ENCODE measurements at regions not wholly inside any gene's neighbourhood (a gene's known extent, or its start where the extent isn't known, plus 50 kb on each side); places are given as distances from the start of the nearest gene placed in this dataset.

GRCh38 chr4:38278255-38278654, 318.1 kb downstream of the PTTG2 start:
- no peak for DNase-seq
- Histone ChIP-seq H3K27me3 (no peaks in the 10 kb centered on the region), H3K4me1 (no peaks in the 10 kb centered on the region), H3K36me3 (no peaks in the 10 kb centered on the region), H3K4me3 (ENCODE audit: low read depth, low read length) (no peak overlapping the region), H3K9me3 (no peaks in the 10 kb centered on the region)
- TF ChIP-seq CTCF (IDR thresholded peaks at IDR 0.05; ENCODE audit: low read depth, low read length), result no peak

- DNase-seq, result no peak
- TF ChIP-seq CTCF (IDR thresholded peaks at IDR 0.05; ENCODE audit: low read depth, low read length), result no peak
- H3K4me1 ChIP-seq, result no peaks in the 10 kb centered on the region
- H3K4me3 ChIP-seq (ENCODE audit: low read depth, low read length), result no peak overlapping the region
- H3K27me3 ChIP-seq, result no peaks in the 10 kb centered on the region
- no peaks in the 10 kb centered on the region for H3K36me3 ChIP-seq
- no peaks in the 10 kb centered on the region for H3K9me3 ChIP-seq
Measured at GRCh38 chr4:38279077-38279476, 318.9 kb downstream of the PTTG2 start.

GRCh38 chr4:38279650-38280322, 319.6 kb downstream of the PTTG2 start:
- no peak overlapping the region for H3K4me3 ChIP-seq (ENCODE audit: low read depth, low read length)
- H3K4me1 ChIP-seq, result no peaks in the 10 kb centered on the region
- H3K9me3 ChIP-seq, result no peaks in the 10 kb centered on the region
- H3K27me3 ChIP-seq, result no peaks in the 10 kb centered on the region
- no peaks in the 10 kb centered on the region for H3K36me3 ChIP-seq
- no peak for TF ChIP-seq CTCF (IDR thresholded peaks at IDR 0.05; ENCODE audit: low read depth, low read length)
- no peak for DNase-seq

- Histone ChIP-seq H3K27me3 (no peaks in the 10 kb centered on the region), H3K9me3 (no peaks in the 10 kb centered on the region), H3K4me3 (ENCODE audit: low read depth, low read length) (no peak overlapping the region), H3K36me3 (no peaks in the 10 kb centered on the region), H3K4me1 (no peaks in the 10 kb centered on the region)
- DNase-seq, result no peak
- TF ChIP-seq CTCF (IDR thresholded peaks at IDR 0.05; ENCODE audit: low read depth, low read length), result no peak
Measured at GRCh38 chr4:38280323-38280706, 320.1 kb downstream of the PTTG2 start.

GRCh38 chr4:38281371-38282071, 321.3 kb downstream of the PTTG2 start:
- no peak for TF ChIP-seq CTCF (IDR thresholded peaks at IDR 0.05; ENCODE audit: low read depth, low read length)
- H3K9me3 ChIP-seq, result no peaks in the 10 kb centered on the region
- DNase-seq, result no peak

GRCh38 chr4:38283724-38284123, 323.5 kb downstream of the PTTG2 start:
- Histone ChIP-seq H3K9me3 (no peaks in the 10 kb centered on the region), H3K4me1 (no peaks in the 10 kb centered on the region), H3K4me3 (ENCODE audit: low read depth, low read length) (no peak overlapping the region), H3K36me3 (no peaks in the 10 kb centered on the region), H3K27me3 (no peaks in the 10 kb centered on the region)
- TF ChIP-seq CTCF (IDR thresholded peaks at IDR 0.05; ENCODE audit: low read depth, low read length), result no peak
- no peak for DNase-seq

More at GRCh38 chr4:38281371-38282071, 321.3 kb downstream of the PTTG2 start:
- H3K4me3 ChIP-seq (ENCODE audit: low read depth, low read length), result no peak overlapping the region
- no peaks in the 10 kb centered on the region for H3K4me1 ChIP-seq
- H3K27me3 ChIP-seq, result no peaks in the 10 kb centered on the region
- no peaks in the 10 kb centered on the region for H3K36me3 ChIP-seq
